AML-193 (cell line): ENCODE measurements at regions not wholly inside any gene's neighbourhood (a gene's known extent, or its start where the extent isn't known, plus 50 kb on each side); places are given as distances from the start of the nearest gene placed in this dataset.

Experiments
- DNase-seq, 2 experiments: peaks; one replicate each; lab custom pipeline; 2025; lab: John Stamatoyannopoulos, UW

- DNase-seq = no peak
Measured at GRCh38 chr7:17485368-17485767, 186.9 kb downstream of the AHR start.

- no peak for DNase-seq
Measured at GRCh38 chr7:17485904-17486303, 187.5 kb downstream of the AHR start.

GRCh38 chr7:17486835-17487234, 188.4 kb downstream of the AHR start:
- no peak for DNase-seq

GRCh38 chr7:17487343-17487742, 188.9 kb downstream of the AHR start:
- no peak for DNase-seq

GRCh38 chr7:17488829-17489228, 190.4 kb downstream of the AHR start:
- DNase-seq = no peak

GRCh38 chr7:17489961-17490360, 191.5 kb downstream of the AHR start:
- DNase-seq = no peak

GRCh38 chr7:17490825-17491224, 192.4 kb downstream of the AHR start:
- no peak for DNase-seq

GRCh38 chr7:17492437-17492836, 194.0 kb downstream of the AHR start:
- no peak for DNase-seq

- no peak for DNase-seq
Measured at GRCh38 chr7:17493446-17493845, 195.0 kb downstream of the AHR start.

GRCh38 chr7:17495655-17496394, 197.4 kb downstream of the AHR start:
- DNase-seq = no peak

GRCh38 chr7:17497136-17497535, 198.7 kb downstream of the AHR start:
- DNase-seq = no peak

GRCh38 chr7:17497549-17498167, 199.2 kb downstream of the AHR start:
- no peak for DNase-seq

- DNase-seq = no peak
Measured at GRCh38 chr7:17498230-17498629, 199.8 kb downstream of the AHR start.

GRCh38 chr7:17500736-17501135, 202.3 kb downstream of the AHR start:
- DNase-seq = no peak

- no peak for DNase-seq
Measured at GRCh38 chr7:17501441-17502212, 203.2 kb downstream of the AHR start.

- DNase-seq = no peak
Measured at GRCh38 chr7:17502213-17503060, 204.0 kb downstream of the AHR start.

- no peak for DNase-seq
Measured at GRCh38 chr7:17506095-17506494, 207.6 kb downstream of the AHR start.

- DNase-seq = no peak
Measured at GRCh38 chr7:17506596-17506995, 208.1 kb downstream of the AHR start.

GRCh38 chr7:17507717-17508116, 209.3 kb downstream of the AHR start:
- DNase-seq = no peak

GRCh38 chr7:17512181-17512675, 213.8 kb downstream of the AHR start:
- no peak for DNase-seq

GRCh38 chr7:17516771-17517170, 218.3 kb downstream of the AHR start:
- no peak for DNase-seq

- no peak for DNase-seq
Measured at GRCh38 chr7:17520941-17521340, 222.5 kb downstream of the AHR start.
